IMR-90 (cell line): ENCODE measurements at regions not wholly inside any gene's neighbourhood (a gene's known extent, or its start where the extent isn't known, plus 50 kb on each side); places are given as distances from the start of the nearest gene placed in this dataset.

ENCODE experiments used
- ATAC-seq: fragments of 200-7000 bp; cut with Tn5 transposase; 2 replicates; pipeline ENCODE4 v1.9.1; 2020; ENCODE audit warnings: low read depth, mild to moderate bottlenecking, moderate library complexity
- BruUV-seq: library from RNA; stranded (reverse); fragments of 400-500 nt; replicated peaks from 2 replicates; lab custom pipeline; 2021; lab: Mats Ljungman, UMichigan
- CTCF ChIA-PET: fragments of 300-600 bp; formaldehyde crosslinking; extraction: SDS; loops from one replicate; lab custom pipeline; 2021; ENCODE audit warnings: antibody characterized with exemption; lab: Yijun Ruan, JAX
- POLR2A ChIA-PET: fragments of 300-600 bp; sonication (Branson Sonifier 250); formaldehyde crosslinking; loops from one replicate; lab custom pipeline; 2022; ENCODE audit warnings: antibody characterized with exemption; ENCODE audit not compliant: unreplicated experiment; lab: Charles Lee
- DNase-seq: peaks from one replicate; pipeline ENCODE4 v3.0.0; 2013
- H2AFZ ChIP-seq: replicated peaks from 2 replicates; pipeline ENCODE3; 2013; ENCODE audit warnings: low read length, mild to moderate bottlenecking; ENCODE audit not compliant: poor library complexity
- H2AK5ac ChIP-seq: 2 replicates; pipeline ENCODE4 v1.6.1; 2013; ENCODE audit warnings: low read depth, low read length, inconsistent platforms
- H2AK9ac ChIP-seq: replicated peaks from 2 replicates; pipeline ENCODE3; 2013; ENCODE audit warnings: mild to moderate bottlenecking, low read depth, low read length, moderate library complexity; ENCODE audit not compliant: poor library complexity
- H2BK120ac ChIP-seq: 2 replicates; pipeline ENCODE4 v1.6.1; 2013; ENCODE audit warnings: low read depth, low read length, inconsistent platforms
- H2BK15ac ChIP-seq: 3 replicates; pipeline ENCODE4 v1.6.1; 2013; ENCODE audit warnings: low read depth, low read length, inconsistent platforms
- H2BK20ac ChIP-seq: 2 replicates; pipeline ENCODE4 v1.6.1; 2013; ENCODE audit warnings: low read depth, mild to moderate bottlenecking, inconsistent platforms, low read length, moderate library complexity
- H2BK5ac ChIP-seq: 2 replicates; pipeline ENCODE4 v1.6.1; 2013; ENCODE audit warnings: mild to moderate bottlenecking, low read depth, low read length, inconsistent platforms; ENCODE audit not compliant: poor library complexity, severe bottlenecking
- H3K14ac ChIP-seq: replicated peaks from 2 replicates; pipeline ENCODE4 v1.6.1; 2013; ENCODE audit warnings: low read depth, low read length, inconsistent platforms
- H3K18ac ChIP-seq: 2 replicates; pipeline ENCODE4 v1.6.1; 2013; ENCODE audit warnings: low read depth, low read length, control low read depth
- H3K23ac ChIP-seq: 2 replicates; pipeline ENCODE4 v1.6.1; 2013; ENCODE audit warnings: low read depth, low read length, inconsistent platforms
- H3K27ac ChIP-seq: 2 replicates; pipeline ENCODE4 v1.5.1; 2013; ENCODE audit warnings: mild to moderate bottlenecking, control low read depth, low read length; ENCODE audit not compliant: insufficient read depth
- H3K27me3 ChIP-seq: 2 replicates; pipeline ENCODE4 v1.6.1; 2013; ENCODE audit warnings: low read length; ENCODE audit not compliant: control insufficient read depth, insufficient read depth
- H3K36me3 ChIP-seq: 2 replicates; pipeline ENCODE4 v1.6.1; 2013; ENCODE audit warnings: low read length, mixed read lengths; ENCODE audit not compliant: control insufficient read depth, insufficient read depth
- H3K4ac ChIP-seq: 2 replicates; pipeline ENCODE4 v1.6.1; 2013; ENCODE audit warnings: low read depth, low read length, inconsistent platforms
- H3K4me1 ChIP-seq: 2 replicates; pipeline ENCODE4 v1.6.1; 2013; ENCODE audit warnings: low read length, mixed read lengths; ENCODE audit not compliant: control insufficient read depth, insufficient read depth
- H3K4me2 ChIP-seq: 2 replicates; pipeline ENCODE4 v1.6.1; 2013; ENCODE audit warnings: low read depth, mild to moderate bottlenecking, control low read depth, low read length, moderate library complexity
- H3K4me3 ChIP-seq: 2 replicates; pipeline ENCODE4 v1.5.1; 2013; ENCODE audit warnings: low read depth, mild to moderate bottlenecking, control low read depth, low read length, moderate library complexity; ENCODE audit not compliant: insufficient read depth
- H3K56ac ChIP-seq: 2 replicates; pipeline ENCODE4 v1.6.1; 2013; ENCODE audit warnings: low read length, inconsistent platforms; ENCODE audit not compliant: insufficient read depth; ENCODE audit errors: extremely low read depth
- H3K79me1 ChIP-seq, 2 experiments: 2 replicates each; pipeline ENCODE4 v1.6.1; 2013; ENCODE audit warnings: low read length in 2 of 2, inconsistent platforms in 1 of 2, low read depth in 1 of 2
- H3K9ac ChIP-seq: 2 replicates; pipeline ENCODE4 v1.6.1; 2013; ENCODE audit warnings: low read depth, low read length, control low read depth
- H3K9me1 ChIP-seq: 2 replicates; pipeline ENCODE4 v1.6.1; 2013; ENCODE audit warnings: low read length, inconsistent platforms; ENCODE audit not compliant: insufficient read depth
- H3K9me3 ChIP-seq: 2 replicates; pipeline ENCODE4 v1.6.1; 2013; ENCODE audit warnings: low read length; ENCODE audit not compliant: control insufficient read depth, insufficient read depth
- H4K20me1 ChIP-seq: 2 replicates; pipeline ENCODE4 v1.6.1; 2013; ENCODE audit warnings: low read length, inconsistent platforms; ENCODE audit not compliant: insufficient read depth
- H4K5ac ChIP-seq: 2 replicates; pipeline ENCODE4 v1.6.1; 2013; ENCODE audit warnings: mild to moderate bottlenecking, low read depth, low read length, control low read depth
- H4K8ac ChIP-seq, 2 experiments: 2 replicates each; pipeline ENCODE4 v1.6.1; 2013; ENCODE audit warnings: low read depth in 2 of 2, low read length in 2 of 2, control low read depth in 1 of 2, inconsistent platforms in 1 of 2
- H4K91ac ChIP-seq: 2 replicates; pipeline ENCODE4 v1.6.1; 2013; ENCODE audit warnings: low read depth, low read length, inconsistent platforms; ENCODE audit not compliant: insufficient read depth
- BHLHE40 ChIP-seq: fragments of 150-350 bp; IDR thresholded peaks from 2 replicates; pipeline ENCODE4 v1.6.1; 2016; ENCODE audit warnings: mild to moderate bottlenecking, low read depth, low read length
- CEBPB ChIP-seq: IDR thresholded peaks from 2 replicates; pipeline ENCODE4 v1.6.1; 2012; ENCODE audit warnings: low read depth, low read length, improper control_type of control experiment
- CHD1 ChIP-seq: IDR thresholded peaks from 2 replicates; pipeline ENCODE4 v1.6.1; 2012; ENCODE audit warnings: low read depth, low read length, improper control_type of control experiment
- FOS ChIP-seq: fragments of 150-350 bp; IDR thresholded peaks from 2 replicates; pipeline ENCODE4 v1.6.1; 2016; ENCODE audit warnings: low read depth, low read length
- MAFK ChIP-seq: IDR thresholded peaks from 2 replicates; pipeline ENCODE4 v1.6.1; 2012; ENCODE audit warnings: low read depth, low read length, improper control_type of control experiment
- MAZ ChIP-seq: IDR thresholded peaks from 2 replicates; pipeline ENCODE4 v1.6.1; 2012; ENCODE audit warnings: low read depth, mild to moderate bottlenecking, low read length, improper control_type of control experiment, moderate library complexity, borderline replicate concordance
- MXI1 ChIP-seq: IDR thresholded peaks from 2 replicates; pipeline ENCODE4 v1.6.1; 2012; ENCODE audit warnings: low read depth, mild to moderate bottlenecking, low read length, moderate library complexity, borderline replicate concordance
- NFE2L2 ChIP-seq: fragments of 150-350 bp; IDR thresholded peaks from 2 replicates; pipeline ENCODE4 v1.6.1; 2016; ENCODE audit warnings: low read depth, mild to moderate bottlenecking, low read length
- POLR2A ChIP-seq: IDR thresholded peaks from 2 replicates; pipeline ENCODE4 v1.6.1; 2012; ENCODE audit warnings: mild to moderate bottlenecking, low read depth, low read length
- RAD21 ChIP-seq: IDR thresholded peaks from 2 replicates; pipeline ENCODE4 v1.6.1; 2012; ENCODE audit warnings: low read length, improper control_type of control experiment
- RCOR1 ChIP-seq: IDR thresholded peaks from 2 replicates; pipeline ENCODE4 v1.6.1; 2012; ENCODE audit warnings: mild to moderate bottlenecking, low read length, improper control_type of control experiment; ENCODE audit not compliant: insufficient replicate concordance
- RFX5 ChIP-seq: IDR thresholded peaks from 2 replicates; pipeline ENCODE4 v1.8.0; 2012; ENCODE audit warnings: low read depth, mild to moderate bottlenecking, low read length, moderate library complexity
- SMC3 ChIP-seq: fragments of 150-350 bp; IDR thresholded peaks from 2 replicates; pipeline ENCODE4 v1.6.1; 2016; ENCODE audit warnings: low read depth, mild to moderate bottlenecking, antibody characterized with exemption, low read length, moderate library complexity
- WGBS, 2 experiments: methylation state at CpG; one replicate each; pipeline versions ENCODE4 v1.1.5 to v1.1.7; 2013; ENCODE audit warnings: missing lambda C conversion rate in 2 of 2; ENCODE audit not compliant: insufficient read length in 1 of 2; ENCODE audit errors: extremely low coverage in 2 of 2; 5-methylcytosine and 5-hydroxymethylcytosine counted together
- dilution Hi-C: fragments of 300-500 bp; cut with HindIII; formaldehyde crosslinking; loops from one replicate; pipeline ENCODE4 v1.14.3; 2018; ENCODE audit warnings: low sequenced_read_pairs; ENCODE audit not compliant: unreplicated experiment
- in situ Hi-C: fragments of 300-500 bp; cut with MboI; formaldehyde crosslinking; loops from 3 replicates; pipeline ENCODE4 v1.14.3; 2019; ENCODE audit warnings: low sequenced_read_pairs, inconsistent platforms, mixed read lengths
- intact Hi-C: fragments of 100-400 bp; cut with micrococcal nuclease; formaldehyde crosslinking; loops from 2 replicates; pipeline ENCODE4 v1.10.0; 2022
- TF ChIP-seq, protein P1 (sequence below): fragments of 150-350 bp; IDR thresholded peaks from 2 replicates; pipeline ENCODE4 v1.6.1; 2016; ENCODE audit warnings: low read depth, mild to moderate bottlenecking, low read length, moderate library complexity, borderline replicate concordance
- TF ChIP-seq, protein P2 (sequence below): fragments of 150-350 bp; IDR thresholded peaks from 2 replicates; pipeline ENCODE4 v1.6.1; 2017; ENCODE audit warnings: mild to moderate bottlenecking, antibody characterized with exemption, low read length, low read depth
- TF ChIP-seq, protein P3 (sequence below): conservative IDR thresholded peaks from 2 replicates; pipeline ENCODE4 v1.5.1; 2012; ENCODE audit warnings: mild to moderate bottlenecking, low read depth, low read length, improper control_type of control experiment

DNA sequence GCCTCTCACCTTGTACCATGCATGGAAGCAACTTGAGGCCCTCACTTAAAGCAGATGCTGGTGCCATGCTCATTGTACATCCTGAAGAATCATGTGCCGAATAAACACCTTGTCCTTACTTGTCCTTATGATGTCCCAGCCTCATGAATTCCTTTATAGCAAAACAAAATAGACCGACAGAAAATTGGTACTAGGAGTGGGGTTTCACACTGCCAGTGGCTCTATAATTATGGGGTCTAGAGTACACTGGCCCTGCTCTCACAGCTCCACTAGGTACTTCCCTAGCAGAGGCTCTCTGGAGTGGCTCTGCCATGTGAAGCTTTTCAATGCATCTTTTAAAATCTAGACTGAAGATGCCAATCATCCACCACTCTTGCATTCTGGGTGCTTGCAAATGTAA is 101.2 kb downstream of the HTR1B start:
- TF ChIP-seq, protein P1, sequence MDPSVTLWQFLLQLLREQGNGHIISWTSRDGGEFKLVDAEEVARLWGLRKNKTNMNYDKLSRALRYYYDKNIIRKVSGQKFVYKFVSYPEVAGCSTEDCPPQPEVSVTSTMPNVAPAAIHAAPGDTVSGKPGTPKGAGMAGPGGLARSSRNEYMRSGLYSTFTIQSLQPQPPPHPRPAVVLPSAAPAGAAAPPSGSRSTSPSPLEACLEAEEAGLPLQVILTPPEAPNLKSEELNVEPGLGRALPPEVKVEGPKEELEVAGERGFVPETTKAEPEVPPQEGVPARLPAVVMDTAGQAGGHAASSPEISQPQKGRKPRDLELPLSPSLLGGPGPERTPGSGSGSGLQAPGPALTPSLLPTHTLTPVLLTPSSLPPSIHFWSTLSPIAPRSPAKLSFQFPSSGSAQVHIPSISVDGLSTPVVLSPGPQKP, result no peak
- no peak for TF ChIP-seq CEBPB
- TF ChIP-seq RCOR1, result no peak
- no peak for TF ChIP-seq NFE2L2
- TF ChIP-seq, protein P2, sequence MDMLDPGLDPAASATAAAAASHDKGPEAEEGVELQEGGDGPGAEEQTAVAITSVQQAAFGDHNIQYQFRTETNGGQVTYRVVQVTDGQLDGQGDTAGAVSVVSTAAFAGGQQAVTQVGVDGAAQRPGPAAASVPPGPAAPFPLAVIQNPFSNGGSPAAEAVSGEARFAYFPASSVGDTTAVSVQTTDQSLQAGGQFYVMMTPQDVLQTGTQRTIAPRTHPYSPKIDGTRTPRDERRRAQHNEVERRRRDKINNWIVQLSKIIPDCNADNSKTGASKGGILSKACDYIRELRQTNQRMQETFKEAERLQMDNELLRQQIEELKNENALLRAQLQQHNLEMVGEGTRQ, result no peak
- no peak for TF ChIP-seq RAD21
- no peak for TF ChIP-seq SMC3
- TF ChIP-seq CHD1, result no peak
- no peak for TF ChIP-seq MXI1
- no peak for TF ChIP-seq MAZ
- TF ChIP-seq BHLHE40, result no peak
- TF ChIP-seq, protein P3, sequence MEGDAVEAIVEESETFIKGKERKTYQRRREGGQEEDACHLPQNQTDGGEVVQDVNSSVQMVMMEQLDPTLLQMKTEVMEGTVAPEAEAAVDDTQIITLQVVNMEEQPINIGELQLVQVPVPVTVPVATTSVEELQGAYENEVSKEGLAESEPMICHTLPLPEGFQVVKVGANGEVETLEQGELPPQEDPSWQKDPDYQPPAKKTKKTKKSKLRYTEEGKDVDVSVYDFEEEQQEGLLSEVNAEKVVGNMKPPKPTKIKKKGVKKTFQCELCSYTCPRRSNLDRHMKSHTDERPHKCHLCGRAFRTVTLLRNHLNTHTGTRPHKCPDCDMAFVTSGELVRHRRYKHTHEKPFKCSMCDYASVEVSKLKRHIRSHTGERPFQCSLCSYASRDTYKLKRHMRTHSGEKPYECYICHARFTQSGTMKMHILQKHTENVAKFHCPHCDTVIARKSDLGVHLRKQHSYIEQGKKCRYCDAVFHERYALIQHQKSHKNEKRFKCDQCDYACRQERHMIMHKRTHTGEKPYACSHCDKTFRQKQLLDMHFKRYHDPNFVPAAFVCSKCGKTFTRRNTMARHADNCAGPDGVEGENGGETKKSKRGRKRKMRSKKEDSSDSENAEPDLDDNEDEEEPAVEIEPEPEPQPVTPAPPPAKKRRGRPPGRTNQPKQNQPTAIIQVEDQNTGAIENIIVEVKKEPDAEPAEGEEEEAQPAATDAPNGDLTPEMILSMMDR, result no peak
- no peak for TF ChIP-seq POLR2A
- no peak for TF ChIP-seq MAFK
- no peak for TF ChIP-seq FOS
- TF ChIP-seq RFX5, result no peak
- ChIA-PET POLR2A (no interaction called here), CTCF (no interaction called here)
- H3K14ac ChIP-seq, result no peak overlapping the region
- no peak overlapping the region for H2BK15ac ChIP-seq
- no peak overlapping the region for H3K4me3 ChIP-seq
- H2AFZ ChIP-seq, result no peak overlapping the region
- H3K9me3 ChIP-seq, result 0 out of 2 replicates have a peak, but pooled peaks cover 6% of the 10 kb centered on the region
- H2BK120ac ChIP-seq, result no peak overlapping the region
- peaks cover 3 to 4% of the 10 kb centered on the region in 2 experiments; a peak in 1 of 4 replicates for H3K79me1 ChIP-seq
- no peak overlapping the region for H4K5ac ChIP-seq
- no peaks in the 10 kb centered on the region for H3K27me3 ChIP-seq
- H3K9ac ChIP-seq, result no peak overlapping the region
- no peak overlapping the region for H3K18ac ChIP-seq
- no TSS peak for BruUV-seq
- no peak overlapping the region for H3K4me2 ChIP-seq
- peaks cover 3% of the 10 kb centered on the region; the same call in 1 of the 2 replicates for H3K36me3 ChIP-seq
- no peaks in the 10 kb centered on the region for H3K4me1 ChIP-seq
- dilution Hi-C loops (no loop called here), intact Hi-C loops (no loop called here), in situ Hi-C loops (no loop called here)
- H3K9me1 ChIP-seq, result no peaks in the 10 kb centered on the region
- H2AK9ac ChIP-seq, result no peak overlapping the region
- no peaks in the 10 kb centered on the region for H4K20me1 ChIP-seq
- no peak overlapping the region for H2BK5ac ChIP-seq
- no peak for DNase-seq
- no peak overlapping the region for H3K4ac ChIP-seq
- no peak overlapping the region for H3K27ac ChIP-seq
- no peak overlapping the region for H3K23ac ChIP-seq
- no peak overlapping the region for H4K91ac ChIP-seq
- no CpG with 5 or more reads among the region's 2 CpGs for whole genome bisulfite sequencing, 2 experiments
- no peak overlapping the region for H3K56ac ChIP-seq
- ATAC-seq, result no peak
- no peak overlapping the region for H4K8ac ChIP-seq
- no peak overlapping the region for H2BK20ac ChIP-seq
- H2AK5ac ChIP-seq, result no peak overlapping the region
